IMR-90 (cell line): ENCODE measurements at regions not wholly inside any gene's neighbourhood (a gene's known extent, or its start where the extent isn't known, plus 50 kb on each side); places are given as distances from the start of the nearest gene placed in this dataset.

Experiments used
- ATAC-seq: fragments of 200-7000 bp; cut with Tn5 transposase; 2 replicates; pipeline ENCODE4 v1.9.1; 2020; ENCODE audit warnings: low read depth, mild to moderate bottlenecking, moderate library complexity
- BruUV-seq: library from RNA; stranded (reverse); fragments of 400-500 nt; replicated peaks from 2 replicates; lab custom pipeline; 2021; lab: Mats Ljungman, UMichigan
- CTCF ChIA-PET: fragments of 300-600 bp; formaldehyde crosslinking; extraction: SDS; loops from one replicate; lab custom pipeline; 2021; ENCODE audit warnings: antibody characterized with exemption; lab: Yijun Ruan, JAX
- POLR2A ChIA-PET: fragments of 300-600 bp; sonication (Branson Sonifier 250); formaldehyde crosslinking; loops from one replicate; lab custom pipeline; 2022; ENCODE audit warnings: antibody characterized with exemption; ENCODE audit not compliant: unreplicated experiment; lab: Charles Lee
- DNase-seq: peaks from one replicate; pipeline ENCODE4 v3.0.0; 2013
- H2AFZ ChIP-seq: replicated peaks from 2 replicates; pipeline ENCODE3; 2013; ENCODE audit warnings: low read length, mild to moderate bottlenecking; ENCODE audit not compliant: poor library complexity
- H2AK5ac ChIP-seq: 2 replicates; pipeline ENCODE4 v1.6.1; 2013; ENCODE audit warnings: low read depth, low read length, inconsistent platforms
- H2AK9ac ChIP-seq: replicated peaks from 2 replicates; pipeline ENCODE3; 2013; ENCODE audit warnings: mild to moderate bottlenecking, low read depth, low read length, moderate library complexity; ENCODE audit not compliant: poor library complexity
- H2BK120ac ChIP-seq: 2 replicates; pipeline ENCODE4 v1.6.1; 2013; ENCODE audit warnings: low read depth, low read length, inconsistent platforms
- H2BK15ac ChIP-seq: 3 replicates; pipeline ENCODE4 v1.6.1; 2013; ENCODE audit warnings: low read depth, low read length, inconsistent platforms
- H2BK20ac ChIP-seq: 2 replicates; pipeline ENCODE4 v1.6.1; 2013; ENCODE audit warnings: low read depth, mild to moderate bottlenecking, inconsistent platforms, low read length, moderate library complexity
- H2BK5ac ChIP-seq: 2 replicates; pipeline ENCODE4 v1.6.1; 2013; ENCODE audit warnings: mild to moderate bottlenecking, low read depth, low read length, inconsistent platforms; ENCODE audit not compliant: poor library complexity, severe bottlenecking
- H3K14ac ChIP-seq: replicated peaks from 2 replicates; pipeline ENCODE4 v1.6.1; 2013; ENCODE audit warnings: low read depth, low read length, inconsistent platforms
- H3K18ac ChIP-seq: 2 replicates; pipeline ENCODE4 v1.6.1; 2013; ENCODE audit warnings: low read depth, low read length, control low read depth
- H3K23ac ChIP-seq: 2 replicates; pipeline ENCODE4 v1.6.1; 2013; ENCODE audit warnings: low read depth, low read length, inconsistent platforms
- H3K27ac ChIP-seq: 2 replicates; pipeline ENCODE4 v1.5.1; 2013; ENCODE audit warnings: mild to moderate bottlenecking, control low read depth, low read length; ENCODE audit not compliant: insufficient read depth
- H3K27me3 ChIP-seq: 2 replicates; pipeline ENCODE4 v1.6.1; 2013; ENCODE audit warnings: low read length; ENCODE audit not compliant: control insufficient read depth, insufficient read depth
- H3K36me3 ChIP-seq: 2 replicates; pipeline ENCODE4 v1.6.1; 2013; ENCODE audit warnings: low read length, mixed read lengths; ENCODE audit not compliant: control insufficient read depth, insufficient read depth
- H3K4ac ChIP-seq: 2 replicates; pipeline ENCODE4 v1.6.1; 2013; ENCODE audit warnings: low read depth, low read length, inconsistent platforms
- H3K4me1 ChIP-seq: 2 replicates; pipeline ENCODE4 v1.6.1; 2013; ENCODE audit warnings: low read length, mixed read lengths; ENCODE audit not compliant: control insufficient read depth, insufficient read depth
- H3K4me2 ChIP-seq: 2 replicates; pipeline ENCODE4 v1.6.1; 2013; ENCODE audit warnings: low read depth, mild to moderate bottlenecking, control low read depth, low read length, moderate library complexity
- H3K4me3 ChIP-seq: 2 replicates; pipeline ENCODE4 v1.5.1; 2013; ENCODE audit warnings: low read depth, mild to moderate bottlenecking, control low read depth, low read length, moderate library complexity; ENCODE audit not compliant: insufficient read depth
- H3K56ac ChIP-seq: 2 replicates; pipeline ENCODE4 v1.6.1; 2013; ENCODE audit warnings: low read length, inconsistent platforms; ENCODE audit not compliant: insufficient read depth; ENCODE audit errors: extremely low read depth
- H3K79me1 ChIP-seq, 2 experiments: 2 replicates each; pipeline ENCODE4 v1.6.1; 2013; ENCODE audit warnings: low read length in 2 of 2, inconsistent platforms in 1 of 2, low read depth in 1 of 2
- H3K9ac ChIP-seq: 2 replicates; pipeline ENCODE4 v1.6.1; 2013; ENCODE audit warnings: low read depth, low read length, control low read depth
- H3K9me1 ChIP-seq: 2 replicates; pipeline ENCODE4 v1.6.1; 2013; ENCODE audit warnings: low read length, inconsistent platforms; ENCODE audit not compliant: insufficient read depth
- H3K9me3 ChIP-seq: 2 replicates; pipeline ENCODE4 v1.6.1; 2013; ENCODE audit warnings: low read length; ENCODE audit not compliant: control insufficient read depth, insufficient read depth
- H4K20me1 ChIP-seq: 2 replicates; pipeline ENCODE4 v1.6.1; 2013; ENCODE audit warnings: low read length, inconsistent platforms; ENCODE audit not compliant: insufficient read depth
- H4K5ac ChIP-seq: 2 replicates; pipeline ENCODE4 v1.6.1; 2013; ENCODE audit warnings: mild to moderate bottlenecking, low read depth, low read length, control low read depth
- H4K8ac ChIP-seq, 2 experiments: 2 replicates each; pipeline ENCODE4 v1.6.1; 2013; ENCODE audit warnings: low read depth in 2 of 2, low read length in 2 of 2, control low read depth in 1 of 2, inconsistent platforms in 1 of 2
- H4K91ac ChIP-seq: 2 replicates; pipeline ENCODE4 v1.6.1; 2013; ENCODE audit warnings: low read depth, low read length, inconsistent platforms; ENCODE audit not compliant: insufficient read depth
- CEBPB ChIP-seq: IDR thresholded peaks from 2 replicates; pipeline ENCODE4 v1.6.1; 2012; ENCODE audit warnings: low read depth, low read length, improper control_type of control experiment
- CHD1 ChIP-seq: IDR thresholded peaks from 2 replicates; pipeline ENCODE4 v1.6.1; 2012; ENCODE audit warnings: low read depth, low read length, improper control_type of control experiment
- MAFK ChIP-seq: IDR thresholded peaks from 2 replicates; pipeline ENCODE4 v1.6.1; 2012; ENCODE audit warnings: low read depth, low read length, improper control_type of control experiment
- MXI1 ChIP-seq: IDR thresholded peaks from 2 replicates; pipeline ENCODE4 v1.6.1; 2012; ENCODE audit warnings: low read depth, mild to moderate bottlenecking, low read length, moderate library complexity, borderline replicate concordance
- NFE2L2 ChIP-seq: fragments of 150-350 bp; IDR thresholded peaks from 2 replicates; pipeline ENCODE4 v1.6.1; 2016; ENCODE audit warnings: low read depth, mild to moderate bottlenecking, low read length
- POLR2A ChIP-seq: IDR thresholded peaks from 2 replicates; pipeline ENCODE4 v1.6.1; 2012; ENCODE audit warnings: mild to moderate bottlenecking, low read depth, low read length
- RAD21 ChIP-seq: IDR thresholded peaks from 2 replicates; pipeline ENCODE4 v1.6.1; 2012; ENCODE audit warnings: low read length, improper control_type of control experiment
- RCOR1 ChIP-seq: IDR thresholded peaks from 2 replicates; pipeline ENCODE4 v1.6.1; 2012; ENCODE audit warnings: mild to moderate bottlenecking, low read length, improper control_type of control experiment; ENCODE audit not compliant: insufficient replicate concordance
- RFX5 ChIP-seq: IDR thresholded peaks from 2 replicates; pipeline ENCODE4 v1.8.0; 2012; ENCODE audit warnings: low read depth, mild to moderate bottlenecking, low read length, moderate library complexity
- SMC3 ChIP-seq: fragments of 150-350 bp; IDR thresholded peaks from 2 replicates; pipeline ENCODE4 v1.6.1; 2016; ENCODE audit warnings: low read depth, mild to moderate bottlenecking, antibody characterized with exemption, low read length, moderate library complexity
- USF2 ChIP-seq: fragments of 150-350 bp; IDR thresholded peaks from 2 replicates; pipeline ENCODE4 v1.6.1; 2017; ENCODE audit warnings: mild to moderate bottlenecking, antibody characterized with exemption, low read length, low read depth
- WGBS, 2 experiments: methylation state at CpG; one replicate each; pipeline versions ENCODE4 v1.1.5 to v1.1.7; 2013; ENCODE audit warnings: missing lambda C conversion rate in 2 of 2; ENCODE audit not compliant: insufficient read length in 1 of 2; ENCODE audit errors: extremely low coverage in 2 of 2; 5-methylcytosine and 5-hydroxymethylcytosine counted together
- dilution Hi-C: fragments of 300-500 bp; cut with HindIII; formaldehyde crosslinking; loops from one replicate; pipeline ENCODE4 v1.14.3; 2018; ENCODE audit warnings: low sequenced_read_pairs; ENCODE audit not compliant: unreplicated experiment
- in situ Hi-C: fragments of 300-500 bp; cut with MboI; formaldehyde crosslinking; loops from 3 replicates; pipeline ENCODE4 v1.14.3; 2019; ENCODE audit warnings: low sequenced_read_pairs, inconsistent platforms, mixed read lengths
- intact Hi-C: fragments of 100-400 bp; cut with micrococcal nuclease; formaldehyde crosslinking; loops from 2 replicates; pipeline ENCODE4 v1.10.0; 2022

DNA sequence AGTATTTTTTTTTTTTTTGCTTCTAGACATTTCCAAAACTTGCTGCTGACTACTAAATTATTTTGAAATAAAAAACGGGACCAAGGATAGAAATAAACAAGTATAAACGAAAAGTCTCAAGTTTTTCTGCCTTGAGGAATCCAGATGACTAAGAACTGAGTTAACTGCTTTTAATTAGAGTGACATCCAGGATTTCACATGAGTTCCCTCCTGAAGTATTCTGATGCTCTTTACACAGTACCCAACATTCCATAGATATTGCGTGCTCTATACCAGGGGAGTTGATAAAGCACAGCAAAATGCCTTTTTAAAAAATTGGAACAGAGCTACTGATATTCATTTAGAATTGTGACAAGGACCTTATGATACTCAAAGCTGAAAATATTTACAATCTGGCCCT lies 618.0 kb downstream of the CCDC85A start:
- H2AK5ac ChIP-seq: no peak overlapping the region
- no TSS peak for BruUV-seq
- DNase-seq: no peak
- TF ChIP-seq RAD21 (no peak), SMC3 (no peak), MXI1 (no peak), NFE2L2 (no peak), CHD1 (no peak), CEBPB (no peak), RCOR1 (no peak), USF2 (no peak), MAFK (no peak), RFX5 (no peak), POLR2A (no peak)
- no peaks in the 10 kb centered on the region for H3K9me1 ChIP-seq
- dilution Hi-C loops (no loop called here), in situ Hi-C loops (no loop called here), intact Hi-C loops (no loop called here)
- H4K8ac ChIP-seq: no peak overlapping the region
- H3K4me3 ChIP-seq: no peak overlapping the region
- H3K23ac ChIP-seq: no peak overlapping the region
- H3K4ac ChIP-seq: no peak overlapping the region
- no peak overlapping the region for H3K56ac ChIP-seq
- no peak overlapping the region for H3K27ac ChIP-seq
- no peak overlapping the region for H2BK20ac ChIP-seq
- no peak for ATAC-seq
- POLR2A ChIA-PET: no interaction called here
- no peak overlapping the region for H2BK120ac ChIP-seq
- no peak overlapping the region for H2BK5ac ChIP-seq
- H4K20me1 ChIP-seq: no peaks in the 10 kb centered on the region
- no peaks in the 10 kb centered on the region for H3K4me1 ChIP-seq
- WGBS, 2 experiments: no CpG with 5 or more reads among the region's 3 CpGs
- no peak overlapping the region for H3K4me2 ChIP-seq
- no peak overlapping the region for H3K18ac ChIP-seq
- no peaks in the 10 kb centered on the region for H3K36me3 ChIP-seq
- H3K27me3 ChIP-seq: no peaks in the 10 kb centered on the region
- no peak overlapping the region for H2AK9ac ChIP-seq
- CTCF ChIA-PET: no interaction called here
- no peak overlapping the region for H2BK15ac ChIP-seq
- no peak overlapping the region for H4K91ac ChIP-seq
- H3K14ac ChIP-seq: no peak overlapping the region
- 0 out of 2 replicates have a peak, but pooled peaks cover 2% of the 10 kb centered on the region for H3K9me3 ChIP-seq
- no peaks in the 10 kb centered on the region for H3K79me1 ChIP-seq
- no peak overlapping the region for H4K5ac ChIP-seq
- no peak overlapping the region for H3K9ac ChIP-seq
- H2AFZ ChIP-seq: no peak overlapping the region
